BJ (cell line): ENCODE measurements at regions not wholly inside any gene's neighbourhood (a gene's known extent, or its start where the extent isn't known, plus 50 kb on each side); places are given as distances from the start of the nearest gene placed in this dataset.

Experiments
- CTCF ChIA-PET: fragments of 350-600 bp; formaldehyde crosslinking; extraction: SDS; loops from one replicate; lab custom pipeline; 2021; ENCODE audit warnings: antibody characterized with exemption, inconsistent platforms; lab: Yijun Ruan, JAX
- POLR2A ChIA-PET: fragments of 300-600 bp; sonication (Branson Sonifier 250); formaldehyde crosslinking; extraction: SDS; loops from one replicate; lab custom pipeline; 2021; ENCODE audit warnings: antibody characterized with exemption; lab: Charles Lee
- DNase-seq: peaks from one replicate; pipeline ENCODE4 v3.0.0-alpha.2; 2011; ENCODE audit warnings: low read depth
- H3K27me3 ChIP-seq: 2 replicates; pipeline ENCODE4 v1.6.0; 2011; ENCODE audit warnings: low read length; ENCODE audit not compliant: control insufficient read depth, insufficient read depth
- H3K36me3 ChIP-seq: 2 replicates; pipeline ENCODE4 v1.5.1; 2011; ENCODE audit warnings: low read length; ENCODE audit not compliant: control insufficient read depth, insufficient read depth
- H3K4me3 ChIP-seq: 2 replicates; pipeline ENCODE4 v1.5.1; 2011; ENCODE audit warnings: low read depth, mild to moderate bottlenecking, control low read depth, low read length
- TF ChIP-seq, protein P1 (sequence below): IDR thresholded peaks from 2 replicates; pipeline ENCODE4 v1.5.1; 2011; ENCODE audit warnings: low read depth, mild to moderate bottlenecking, control low read depth, inconsistent platforms, low read length, moderate library complexity; ENCODE audit not compliant: insufficient read depth

DNA sequence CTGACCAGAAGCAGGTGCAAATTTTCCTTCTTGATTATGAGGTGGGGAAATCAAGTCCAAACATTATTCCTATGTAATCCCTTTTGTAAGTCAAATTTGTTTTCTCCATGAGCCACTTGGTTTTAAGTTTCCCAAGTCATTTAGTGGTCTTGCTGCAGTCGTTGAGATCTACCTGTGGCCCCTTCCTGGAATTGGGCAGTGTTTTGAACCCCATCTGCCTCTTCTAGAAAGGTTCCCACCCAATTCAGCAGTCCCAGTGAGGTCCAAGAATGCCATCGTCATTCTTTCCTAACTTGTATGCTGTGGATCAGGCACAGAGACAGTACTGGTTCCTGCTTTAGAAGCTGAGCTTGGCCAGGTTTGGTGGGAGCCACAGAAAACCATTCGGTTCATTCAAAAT, 77.8 kb upstream of the GNAZ start:
- no peak for DNase-seq
- H3K36me3 ChIP-seq: no peaks in the 10 kb centered on the region
- no peak overlapping the region for H3K4me3 ChIP-seq
- TF ChIP-seq, protein P1, sequence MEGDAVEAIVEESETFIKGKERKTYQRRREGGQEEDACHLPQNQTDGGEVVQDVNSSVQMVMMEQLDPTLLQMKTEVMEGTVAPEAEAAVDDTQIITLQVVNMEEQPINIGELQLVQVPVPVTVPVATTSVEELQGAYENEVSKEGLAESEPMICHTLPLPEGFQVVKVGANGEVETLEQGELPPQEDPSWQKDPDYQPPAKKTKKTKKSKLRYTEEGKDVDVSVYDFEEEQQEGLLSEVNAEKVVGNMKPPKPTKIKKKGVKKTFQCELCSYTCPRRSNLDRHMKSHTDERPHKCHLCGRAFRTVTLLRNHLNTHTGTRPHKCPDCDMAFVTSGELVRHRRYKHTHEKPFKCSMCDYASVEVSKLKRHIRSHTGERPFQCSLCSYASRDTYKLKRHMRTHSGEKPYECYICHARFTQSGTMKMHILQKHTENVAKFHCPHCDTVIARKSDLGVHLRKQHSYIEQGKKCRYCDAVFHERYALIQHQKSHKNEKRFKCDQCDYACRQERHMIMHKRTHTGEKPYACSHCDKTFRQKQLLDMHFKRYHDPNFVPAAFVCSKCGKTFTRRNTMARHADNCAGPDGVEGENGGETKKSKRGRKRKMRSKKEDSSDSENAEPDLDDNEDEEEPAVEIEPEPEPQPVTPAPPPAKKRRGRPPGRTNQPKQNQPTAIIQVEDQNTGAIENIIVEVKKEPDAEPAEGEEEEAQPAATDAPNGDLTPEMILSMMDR: no peak
- H3K27me3 ChIP-seq: no peaks in the 10 kb centered on the region; the same call in 1 of the 2 replicates
- ChIA-PET POLR2A (no interaction called here), CTCF (interaction anchor here (0.8 kb wide), 1 partner anchor 33 kb away, joined by 4 read pairs; no protein-coding TSS in a partner anchor)

DNA sequence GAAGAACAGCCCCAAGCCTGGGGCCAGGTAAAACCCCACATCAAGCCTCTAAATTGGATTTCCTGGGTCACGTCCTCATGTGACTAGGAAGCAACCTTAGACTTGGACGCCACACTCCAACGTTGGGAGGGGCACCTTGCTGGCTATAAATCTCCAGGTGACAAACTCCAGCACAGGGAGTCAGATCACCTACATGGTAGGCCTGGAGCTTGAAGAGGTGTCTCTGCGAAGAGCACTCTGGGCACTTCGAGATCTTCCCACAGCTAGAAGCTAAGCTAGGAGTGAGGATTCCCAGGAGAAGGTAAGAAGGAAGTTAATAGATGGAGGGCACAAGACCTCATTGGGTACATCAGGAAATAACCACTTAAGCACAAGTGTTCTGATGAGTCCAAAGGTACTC, 77.1 kb upstream of the GNAZ start:
- H3K27me3 ChIP-seq: no peaks in the 10 kb centered on the region; the same call in 1 of the 2 replicates
- CTCF ChIA-PET: no interaction called here
- POLR2A ChIA-PET: no interaction called here
- no peaks in the 10 kb centered on the region for H3K36me3 ChIP-seq
- H3K4me3 ChIP-seq: no peak overlapping the region
- no peak for DNase-seq
- TF ChIP-seq, protein P1: no peak

DNA sequence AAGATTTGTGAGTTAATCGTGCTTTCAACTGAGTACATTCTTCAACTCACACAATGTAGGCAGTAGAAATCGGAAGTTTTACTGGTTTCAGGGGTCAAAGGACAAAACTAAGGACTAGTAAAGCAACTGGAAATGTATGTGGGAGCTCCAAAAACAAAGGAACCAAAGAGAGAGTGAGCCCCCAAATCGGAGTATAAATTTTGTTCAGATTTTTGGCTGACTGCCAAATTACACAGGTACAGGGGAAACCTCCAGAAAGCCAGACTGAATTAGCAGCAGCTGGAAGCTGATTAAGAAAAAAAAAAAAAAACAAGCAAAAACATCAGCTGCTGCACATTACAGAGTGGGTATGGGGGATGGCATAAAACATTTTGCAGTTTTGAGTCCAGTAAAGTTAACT, 75.2 kb upstream of the GNAZ start:
- POLR2A ChIA-PET: no interaction called here
- no peak for DNase-seq
- TF ChIP-seq, protein P1: no peak
- Histone ChIP-seq H3K27me3 (no peaks in the 10 kb centered on the region), H3K36me3 (no peaks in the 10 kb centered on the region), H3K4me3 (no peak overlapping the region)
- CTCF ChIA-PET: no interaction called here

DNA sequence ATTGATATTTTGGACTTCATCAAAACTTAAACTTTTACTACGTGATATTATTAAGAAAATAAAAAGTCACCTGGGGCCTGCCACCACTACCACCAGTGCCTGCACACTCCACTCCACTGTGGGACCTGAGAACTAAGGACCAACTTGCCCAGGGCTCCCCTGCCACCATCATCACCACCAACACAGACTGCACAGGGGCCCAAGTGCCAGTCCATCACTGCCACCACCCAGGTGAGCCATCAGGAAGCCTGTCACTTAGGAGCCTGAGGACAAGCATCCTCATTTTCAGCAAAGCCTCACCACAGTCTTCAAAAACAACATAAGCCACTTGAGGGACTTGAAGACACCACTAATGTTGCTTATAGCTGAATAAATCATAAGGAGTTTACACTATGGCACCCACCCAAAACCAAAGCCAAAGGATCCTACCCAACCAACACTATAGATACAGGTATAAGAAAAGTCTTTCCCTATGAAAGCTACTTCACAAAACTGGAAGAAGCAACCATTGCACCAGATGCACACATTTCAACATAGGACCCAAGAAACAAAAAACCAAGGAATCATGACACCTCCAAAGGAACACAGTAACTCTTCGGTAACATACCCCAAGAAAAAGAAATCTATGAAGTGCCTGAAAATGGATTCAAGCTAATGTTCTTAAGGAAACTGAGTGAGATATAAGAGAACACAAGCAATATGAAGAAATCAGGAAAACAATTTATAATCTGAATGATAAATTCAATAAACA, 73.6 kb upstream of the GNAZ start:
- TF ChIP-seq, protein P1: no peak
- ChIA-PET CTCF (no interaction called here), POLR2A (no interaction called here)
- no peak overlapping the region for H3K4me3 ChIP-seq
- H3K36me3 ChIP-seq: no peaks in the 10 kb centered on the region
- no peak for DNase-seq
- H3K27me3 ChIP-seq: no peaks in the 10 kb centered on the region

DNA sequence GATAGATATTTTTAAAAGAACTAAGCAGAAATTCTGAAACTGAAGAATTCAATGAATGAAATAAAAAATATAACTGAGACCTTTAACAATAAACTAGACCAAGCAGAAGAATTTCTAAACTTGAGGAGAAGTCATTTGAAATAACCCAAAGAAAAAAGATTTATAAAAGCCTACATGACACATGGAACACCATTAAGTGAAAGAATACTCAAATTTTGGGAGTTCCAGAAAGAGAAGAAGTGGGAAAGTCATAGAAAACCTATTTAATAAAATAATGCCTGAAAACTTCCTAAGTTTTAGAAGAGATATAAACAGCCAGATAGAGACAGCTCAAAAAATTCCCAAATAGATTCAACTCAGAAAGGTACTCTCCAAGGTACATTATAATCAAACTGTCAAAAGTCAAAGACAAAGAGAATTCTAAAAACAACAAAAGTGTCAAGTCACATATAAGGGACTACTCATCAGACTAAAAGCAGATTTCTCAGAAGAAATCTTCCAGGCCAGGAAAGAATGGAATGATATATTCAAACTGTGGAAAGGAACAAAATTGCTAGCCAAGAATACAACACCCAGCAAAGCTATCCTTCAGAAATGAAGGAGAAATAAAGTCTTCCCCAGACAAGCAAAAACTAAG, 72.9 kb upstream of the GNAZ start:
- DNase-seq: no peak
- POLR2A ChIA-PET: no interaction called here
- Histone ChIP-seq H3K27me3 (no peaks in the 10 kb centered on the region; the same call in 1 of the 2 replicates), H3K36me3 (no peaks in the 10 kb centered on the region), H3K4me3 (no peak overlapping the region)
- TF ChIP-seq, protein P1: no peak
- CTCF ChIA-PET: no interaction called here
